CD4-positive, alpha-beta T cell (primary cell): ENCODE measurements at regions not wholly inside any gene's neighbourhood (a gene's known extent, or its start where the extent isn't known, plus 50 kb on each side); places are given as distances from the start of the nearest gene placed in this dataset.
"Not testable (repeated sequence)": the region's sequence is repeated elsewhere in the genome, so short reads cannot be mapped to it uniquely, and the experiment has no call there.

ENCODE experiments used
- ATAC-seq: fragments of 200-7000 bp; cut with Tn5 transposase; one replicate; pipeline ENCODE4 v1.10.0; 2022; ENCODE audit warnings: mild to moderate bottlenecking; ENCODE audit not compliant: poor library complexity
- CTCF ChIA-PET: fragments of 350-600 bp; sonication (Branson Sonifier 250); formaldehyde crosslinking; loops from one replicate; lab custom pipeline; 2021; ENCODE audit warnings: antibody characterized with exemption, inconsistent platforms; lab: Charles Lee
- POLR2A ChIA-PET: fragments of 350-600 bp; sonication (Branson Sonifier 250); formaldehyde crosslinking; loops from one replicate; lab custom pipeline; 2021; ENCODE audit warnings: antibody characterized with exemption, inconsistent platforms; lab: Charles Lee
- DNase-seq, 14 experiments: peaks; one replicate each; pipeline ENCODE4 v3.0.0-alpha.2; 2013 to 2020; ENCODE audit warnings: mixed read lengths in 2 of 14
- H3K27ac ChIP-seq, 2 donors: one replicate each; pipeline versions ENCODE4 v1.5.1 to v1.7.0; 2013; ENCODE audit warnings: low read length in 2 of 2, low read depth in 1 of 2, mild to moderate bottlenecking in 1 of 2
- H3K27me3 ChIP-seq, 2 experiments: 1 replicate in 1 of 2; 2 replicates in 1 of 2; pipeline versions ENCODE4 v1.6.1 to v1.7.0; 2013; ENCODE audit warnings: low read length in 2 of 2, control low read depth in 1 of 2, mild to moderate bottlenecking in 1 of 2, moderate library complexity in 1 of 2; ENCODE audit not compliant: insufficient read depth in 2 of 2, control insufficient read depth in 1 of 2
- H3K36me3 ChIP-seq: one replicate; pipeline ENCODE4 v1.6.1; 2013; ENCODE audit warnings: low read length, control low read depth; ENCODE audit not compliant: insufficient read depth
- H3K4me1 ChIP-seq: one replicate; pipeline ENCODE4 v1.6.1; 2013; ENCODE audit warnings: low read length, control low read depth; ENCODE audit not compliant: insufficient read depth
- H3K4me3 ChIP-seq: one replicate; pipeline ENCODE4 v1.5.1; 2013; ENCODE audit warnings: mild to moderate bottlenecking, low read length, moderate library complexity
- H3K9me3 ChIP-seq, 2 experiments: 1 replicate in 1 of 2; 2 replicates in 1 of 2; pipeline versions ENCODE4 v1.6.1 to v1.7.0; 2013; ENCODE audit warnings: low read length in 2 of 2, mild to moderate bottlenecking in 2 of 2, control low read depth in 1 of 2, moderate library complexity in 1 of 2; ENCODE audit not compliant: control insufficient read depth in 1 of 2, insufficient read depth in 1 of 2
- H3K27ac Mint-ChIP-seq: one replicate; pipeline ENCODE4 v1.8.0; 2020; ENCODE audit warnings: mixed read lengths
- H3K27me3 Mint-ChIP-seq: one replicate; pipeline ENCODE4 v1.8.0; 2021; ENCODE audit warnings: mixed read lengths
- H3K36me3 Mint-ChIP-seq: one replicate; pipeline ENCODE4 v1.8.0; 2021; ENCODE audit warnings: low read depth, mixed read lengths
- H3K4me1 Mint-ChIP-seq: one replicate; pipeline ENCODE4 v1.8.0; 2021; ENCODE audit warnings: low read depth, mixed read lengths
- H3K4me3 Mint-ChIP-seq: one replicate; pipeline ENCODE4 v1.8.0; 2020; ENCODE audit warnings: mild to moderate bottlenecking, mixed read lengths
- H3K9me3 Mint-ChIP-seq: one replicate; pipeline ENCODE4 v1.8.0; 2020; ENCODE audit warnings: mixed read lengths
- intact Hi-C, 2 experiments: fragments of 100-400 bp; cut with DNase I in 1 of 2; cut with micrococcal nuclease in 1 of 2; formaldehyde crosslinking; loops; one replicate each; pipeline versions ENCODE4 v1.15.1 to v1.9.0; 2023 to 2025; cut with DNase I, micrococcal nuclease
- TF ChIP-seq, protein P1 (sequence below): fragments of 200-600 bp; IDR thresholded peaks from one replicate; pipeline ENCODE4 v1.8.0; 2022; ENCODE audit warnings: antibody characterized with exemption, mild to moderate bottlenecking

DNA sequence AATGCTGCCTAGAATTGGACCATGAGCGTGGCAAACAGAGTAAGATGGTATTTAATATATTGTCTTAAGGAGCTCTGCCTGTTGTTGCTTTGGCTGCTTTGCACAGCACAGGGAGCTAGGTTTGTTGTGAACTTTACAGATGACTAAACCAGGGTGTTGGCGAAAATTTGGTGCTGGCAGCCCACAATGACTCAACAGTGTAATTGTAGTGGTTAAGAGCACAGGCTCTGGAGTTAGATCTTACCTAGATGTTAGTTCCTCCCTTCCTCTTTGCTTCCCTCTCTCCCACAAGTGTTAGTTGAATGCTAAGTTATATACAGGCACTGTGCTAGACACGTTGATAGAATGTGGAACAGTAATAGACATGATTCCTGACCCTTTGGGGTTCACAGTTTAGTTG, 128.9 kb upstream of the TRPC5 start:
- H3K27me3 ChIP-seq: no peaks in the 10 kb centered on the region
- no peaks in the 10 kb centered on the region for H3K27me3 Mint-ChIP-seq
- no peaks in the 10 kb centered on the region for H3K36me3 ChIP-seq
- POLR2A ChIA-PET: no interaction called here
- TF ChIP-seq, protein P1, sequence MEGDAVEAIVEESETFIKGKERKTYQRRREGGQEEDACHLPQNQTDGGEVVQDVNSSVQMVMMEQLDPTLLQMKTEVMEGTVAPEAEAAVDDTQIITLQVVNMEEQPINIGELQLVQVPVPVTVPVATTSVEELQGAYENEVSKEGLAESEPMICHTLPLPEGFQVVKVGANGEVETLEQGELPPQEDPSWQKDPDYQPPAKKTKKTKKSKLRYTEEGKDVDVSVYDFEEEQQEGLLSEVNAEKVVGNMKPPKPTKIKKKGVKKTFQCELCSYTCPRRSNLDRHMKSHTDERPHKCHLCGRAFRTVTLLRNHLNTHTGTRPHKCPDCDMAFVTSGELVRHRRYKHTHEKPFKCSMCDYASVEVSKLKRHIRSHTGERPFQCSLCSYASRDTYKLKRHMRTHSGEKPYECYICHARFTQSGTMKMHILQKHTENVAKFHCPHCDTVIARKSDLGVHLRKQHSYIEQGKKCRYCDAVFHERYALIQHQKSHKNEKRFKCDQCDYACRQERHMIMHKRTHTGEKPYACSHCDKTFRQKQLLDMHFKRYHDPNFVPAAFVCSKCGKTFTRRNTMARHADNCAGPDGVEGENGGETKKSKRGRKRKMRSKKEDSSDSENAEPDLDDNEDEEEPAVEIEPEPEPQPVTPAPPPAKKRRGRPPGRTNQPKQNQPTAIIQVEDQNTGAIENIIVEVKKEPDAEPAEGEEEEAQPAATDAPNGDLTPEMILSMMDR: no peak
- no peak overlapping the region for H3K4me3 ChIP-seq
- ATAC-seq (no peak), DNase-seq (no peak)
- no peaks in the 10 kb centered on the region for H3K4me1 Mint-ChIP-seq
- H3K27ac ChIP-seq: no peak overlapping the region
- H3K27ac Mint-ChIP-seq: no peak overlapping the region
- CTCF ChIA-PET: no interaction called here
- H3K36me3 Mint-ChIP-seq: no peaks in the 10 kb centered on the region
- H3K4me3 Mint-ChIP-seq: no peak overlapping the region
- intact Hi-C loops: no loop called here
- no peaks in the 10 kb centered on the region for H3K9me3 Mint-ChIP-seq
- no peaks in the 10 kb centered on the region for H3K9me3 ChIP-seq
- H3K4me1 ChIP-seq: no peaks in the 10 kb centered on the region

DNA sequence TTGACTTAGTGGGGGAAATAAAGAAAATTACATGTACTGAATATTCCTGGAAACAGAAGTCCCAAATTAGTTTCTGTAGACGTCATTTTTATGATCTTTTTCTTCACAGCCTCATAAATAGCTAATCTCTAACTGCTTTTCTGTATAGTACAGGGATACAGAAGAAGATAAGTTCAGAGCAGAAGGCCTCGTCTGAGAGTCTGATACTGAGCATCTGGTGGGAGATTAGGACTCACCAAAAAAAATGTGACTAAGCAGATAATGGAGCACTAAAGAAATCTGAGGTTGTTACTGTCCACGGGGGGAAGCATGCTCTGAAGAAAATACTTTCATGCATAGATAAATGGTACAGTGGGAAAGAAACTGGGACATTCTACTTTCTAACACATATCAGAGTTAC, 115.3 kb upstream of the TRPC5 start:
- no peak overlapping the region for H3K27ac Mint-ChIP-seq
- ChIA-PET CTCF (no interaction called here), POLR2A (no interaction called here)
- H3K4me1 Mint-ChIP-seq: no peaks in the 10 kb centered on the region
- no peaks in the 10 kb centered on the region for H3K9me3 ChIP-seq
- no peaks in the 10 kb centered on the region for H3K4me1 ChIP-seq
- DNase-seq (no peak), ATAC-seq (no peak)
- H3K27me3 Mint-ChIP-seq: no peaks in the 10 kb centered on the region
- H3K4me3 ChIP-seq: no peak overlapping the region
- TF ChIP-seq, protein P1: no peak
- H3K27me3 ChIP-seq: no peaks in the 10 kb centered on the region
- H3K36me3 Mint-ChIP-seq: no peaks in the 10 kb centered on the region
- no peaks in the 10 kb centered on the region for H3K36me3 ChIP-seq
- H3K27ac ChIP-seq: no peak overlapping the region
- no peak overlapping the region for H3K4me3 Mint-ChIP-seq
- peaks cover 3% of the 10 kb centered on the region for H3K9me3 Mint-ChIP-seq
- intact Hi-C loops: no loop called here

DNA sequence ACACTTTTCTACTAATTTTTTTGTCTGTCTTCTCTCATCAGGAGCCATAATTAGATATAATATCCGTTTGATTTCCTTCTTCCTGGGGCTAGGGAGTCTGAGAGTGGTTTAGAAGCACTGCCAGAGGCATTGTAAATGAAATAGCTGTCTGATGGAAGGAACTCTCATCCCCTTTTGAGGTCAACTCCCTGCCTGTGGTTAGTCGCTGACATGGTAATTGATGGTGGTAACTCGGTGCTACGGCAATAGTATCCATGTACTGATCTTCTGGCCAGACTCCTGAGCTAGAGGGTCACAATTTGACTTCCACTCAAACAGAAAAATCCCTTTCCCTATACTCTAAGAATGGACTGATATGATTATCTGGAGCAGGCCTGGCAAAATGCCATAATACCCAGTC, 108.1 kb upstream of the TRPC5 start:
- Mint-ChIP-seq H3K4me3 (no peak overlapping the region), H3K9me3 (no peaks in the 10 kb centered on the region), H3K36me3 (no peaks in the 10 kb centered on the region), H3K27me3 (no peaks in the 10 kb centered on the region), H3K27ac (no peak overlapping the region), H3K4me1 (no peaks in the 10 kb centered on the region)
- Histone ChIP-seq H3K27me3 (no peaks in the 10 kb centered on the region), H3K4me3 (no peak overlapping the region), H3K36me3 (no peaks in the 10 kb centered on the region), H3K9me3 (no peaks in the 10 kb centered on the region), H3K4me1 (no peaks in the 10 kb centered on the region), H3K27ac (no peak overlapping the region)
- CTCF ChIA-PET: no interaction called here
- intact Hi-C loops: no loop called here
- ATAC-seq: no peak
- TF ChIP-seq, protein P1: no peak
- DNase-seq: no peak
- POLR2A ChIA-PET: no interaction called here

DNA sequence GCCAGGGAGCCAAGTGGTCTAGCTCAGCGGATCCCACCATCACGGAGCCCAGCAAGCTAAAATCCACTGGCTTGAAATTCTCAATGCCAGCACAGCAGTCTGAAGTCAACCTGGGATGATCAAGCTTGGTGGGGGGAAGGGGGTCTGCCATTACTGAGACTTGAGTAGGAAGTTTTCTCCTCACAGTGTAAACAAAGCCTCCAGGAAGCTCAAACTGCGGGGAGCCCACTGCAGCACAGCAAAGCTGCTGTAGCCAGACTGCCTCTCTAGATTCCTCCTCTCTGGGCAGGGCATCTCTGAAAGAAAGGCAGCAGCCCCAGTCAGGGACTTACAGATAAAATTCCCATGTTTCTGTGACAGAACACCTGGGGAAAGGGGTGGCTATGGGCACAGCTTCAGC, 98.8 kb upstream of the TRPC5 start:
- CTCF ChIA-PET, DNase-seq, intact Hi-C loops, H3K4me1 Mint-ChIP-seq, H3K4me3 ChIP-seq, H3K9me3 ChIP-seq, H3K27me3 Mint-ChIP-seq, POLR2A ChIA-PET, H3K27me3 ChIP-seq, H3K9me3 Mint-ChIP-seq, H3K27ac ChIP-seq, H3K36me3 Mint-ChIP-seq, ATAC-seq, H3K4me3 Mint-ChIP-seq, H3K27ac Mint-ChIP-seq, H3K4me1 ChIP-seq, H3K36me3 ChIP-seq: not testable (repeated sequence)
